ENCODE measurements at regions not wholly inside any gene's neighbourhood (a gene's known extent, or its start where the extent isn't known, plus 50 kb on each side); places are given as distances from the start of the nearest gene placed in this dataset.
"Not testable (repeated sequence)": the region's sequence is repeated elsewhere in the genome, so short reads cannot be mapped to it uniquely, and the experiment has no call there.

- DNase-seq = no peak
Observed at GRCh38 chr1:119191325-119191724, 50.9 kb upstream of the WARS2 start.

- DNase-seq = no peak
Observed at GRCh38 chr1:119204197-119204960, 63.9 kb upstream of the WARS2 start.

GRCh38 chr1:119204961-119205357, 64.5 kb upstream of the WARS2 start:
- no peak for DNase-seq

GRCh38 chr1:119209061-119209460, 68.6 kb upstream of the WARS2 start:
- DNase-seq = no peak

GRCh38 chr1:119209596-119210295, 69.3 kb upstream of the WARS2 start:
- no peak for DNase-seq

- no peak for DNase-seq
Observed at GRCh38 chr1:119210296-119210649, 69.8 kb upstream of the WARS2 start.

- not testable (repeated sequence) for DNase-seq
Observed at GRCh38 chr1:119213213-119213612, 72.8 kb upstream of the WARS2 start.

GRCh38 chr1:119214961-119215360, 74.5 kb upstream of the WARS2 start:
- not testable (repeated sequence) for DNase-seq

GRCh38 chr1:119217309-119217828, 76.9 kb upstream of the WARS2 start:
- no peak for DNase-seq

- DNase-seq = no peak
Observed at GRCh38 chr1:119219711-119220110, 79.3 kb upstream of the WARS2 start.

- no peak for DNase-seq
Observed at GRCh38 chr1:119220991-119221390, 80.5 kb upstream of the WARS2 start.

GRCh38 chr1:119222271-119222670, 81.8 kb upstream of the WARS2 start:
- DNase-seq = no peak

GRCh38 chr1:119225265-119225664, 84.8 kb upstream of the WARS2 start:
- no peak for DNase-seq

GRCh38 chr1:119225831-119226230, 85.4 kb upstream of the WARS2 start:
- DNase-seq = no peak

- DNase-seq = no peak
Observed at GRCh38 chr1:119226321-119226720, 85.9 kb upstream of the WARS2 start.

GRCh38 chr1:119226913-119227312, 86.5 kb upstream of the WARS2 start:
- no peak for DNase-seq

- DNase-seq = no peak
Observed at GRCh38 chr1:119227456-119227855, 87.0 kb upstream of the WARS2 start.

- no peak for DNase-seq
Observed at GRCh38 chr1:119228335-119229080, 88.1 kb upstream of the WARS2 start.

- DNase-seq = no peak
Observed at GRCh38 chr1:119235120-119235519, 94.7 kb upstream of the WARS2 start.

- DNase-seq = no peak
Observed at GRCh38 chr1:119245881-119246280, 105.4 kb upstream of the WARS2 start.

- DNase-seq = no peak
Observed at GRCh38 chr1:119249283-119249682, 108.8 kb upstream of the WARS2 start.

- no peak for DNase-seq
Observed at GRCh38 chr1:119250299-119250698, 109.8 kb upstream of the WARS2 start.

- DNase-seq = no peak
Observed at GRCh38 chr1:119251751-119252150, 111.3 kb upstream of the WARS2 start.

GRCh38 chr1:119253366-119253765, 112.9 kb upstream of the WARS2 start:
- no peak for DNase-seq

Measured in T-helper 9 cell (primary cell).